HAP-1 (cell line): ENCODE measurements at regions not wholly inside any gene's neighbourhood (a gene's known extent, or its start where the extent isn't known, plus 50 kb on each side); places are given as distances from the start of the nearest gene placed in this dataset.
"Not testable (repeated sequence)": the region's sequence is repeated elsewhere in the genome, so short reads cannot be mapped to it uniquely, and the experiment has no call there.

Experiments
- DNase-seq, 2 experiments: peaks; one replicate each; pipeline ENCODE4 v3.0.0-alpha.2; 2016 to 2020; ENCODE audit warnings: low spot score in 2 of 2
- H3K27me3 ChIP-seq: fragments of 250-450 bp; sonication (Bioruptor Pico); 2 replicates; pipeline ENCODE4 v1.5.1; 2020; ENCODE audit warnings: low read depth, mild to moderate bottlenecking, moderate library complexity
- H3K36me3 ChIP-seq: fragments of 250-450 bp; sonication (Bioruptor Pico); replicated peaks from 2 replicates; pipeline ENCODE4 v1.5.1; 2020; ENCODE audit warnings: mild to moderate bottlenecking
- H3K4me1 ChIP-seq: fragments of 250-450 bp; sonication (Bioruptor Pico); 2 replicates; pipeline ENCODE4 v1.5.1; 2020; ENCODE audit warnings: mild to moderate bottlenecking
- H3K4me3 ChIP-seq: fragments of 250-450 bp; sonication (Bioruptor Pico); 2 replicates; pipeline ENCODE4 v1.5.1; 2020; ENCODE audit warnings: mild to moderate bottlenecking, moderate library complexity
- H3K9me3 ChIP-seq: fragments of 250-450 bp; sonication (Bioruptor Pico); 2 replicates; pipeline ENCODE4 v1.5.1; 2020; ENCODE audit warnings: mild to moderate bottlenecking, moderate library complexity
- in situ Hi-C: fragments of 300-500 bp; cut with MboI; formaldehyde crosslinking; loops from 3 replicates; pipeline ENCODE4 v1.14.3; 2020; ENCODE audit warnings: low sequenced_read_pairs, inconsistent platforms, mixed read lengths

DNA sequence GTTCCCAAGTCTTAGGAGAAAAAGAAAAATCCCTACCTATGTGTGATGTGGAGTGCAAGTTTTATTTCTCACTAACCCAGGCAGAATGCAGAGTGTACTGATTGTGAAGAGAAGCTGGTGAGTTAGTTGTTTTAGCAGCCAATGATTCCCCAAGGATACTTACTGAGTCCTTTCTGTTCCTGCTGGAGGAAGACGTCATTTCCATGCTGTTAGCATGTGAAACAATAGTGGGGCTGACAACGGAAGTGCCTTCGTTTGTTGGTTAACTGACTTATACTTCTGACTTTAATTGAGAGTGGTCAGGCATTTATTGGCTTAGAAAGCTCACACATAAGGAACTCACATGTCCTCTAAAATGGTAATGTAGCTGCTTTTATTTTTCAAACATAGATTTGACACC lies 180.6 kb downstream of the MC4R start:
- Histone ChIP-seq H3K36me3 (no peaks in the 10 kb centered on the region), H3K4me3 (no peak overlapping the region), H3K27me3 (no peaks in the 10 kb centered on the region), H3K4me1 (no peaks in the 10 kb centered on the region), H3K9me3 (no peaks in the 10 kb centered on the region)
- no peak for DNase-seq
- in situ Hi-C loops, result no loop called here

DNA sequence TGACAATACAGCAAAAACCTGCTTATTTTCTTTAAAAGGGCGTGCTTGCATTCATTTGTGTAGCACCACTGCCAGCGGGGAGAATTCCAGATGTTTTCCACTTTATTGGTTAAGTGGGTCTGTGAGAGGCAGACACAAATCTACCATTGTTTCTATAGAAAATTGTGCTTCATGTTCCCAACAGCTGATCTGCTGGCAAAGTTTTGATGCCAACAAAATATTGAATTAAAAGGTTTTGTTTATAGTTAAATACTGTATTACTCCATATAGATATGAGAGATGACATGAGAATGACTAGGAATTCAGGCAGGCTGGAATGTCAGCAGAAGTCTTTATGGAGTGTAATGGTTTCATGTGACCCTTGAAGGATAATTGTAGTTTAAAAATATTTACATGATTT lies 182.7 kb downstream of the MC4R start:
- Histone ChIP-seq H3K4me3 (no peak overlapping the region), H3K27me3 (no peaks in the 10 kb centered on the region), H3K4me1 (no peaks in the 10 kb centered on the region), H3K36me3 (no peaks in the 10 kb centered on the region), H3K9me3 (no peaks in the 10 kb centered on the region)
- DNase-seq, result no peak
- in situ Hi-C loops, result no loop called here

DNA sequence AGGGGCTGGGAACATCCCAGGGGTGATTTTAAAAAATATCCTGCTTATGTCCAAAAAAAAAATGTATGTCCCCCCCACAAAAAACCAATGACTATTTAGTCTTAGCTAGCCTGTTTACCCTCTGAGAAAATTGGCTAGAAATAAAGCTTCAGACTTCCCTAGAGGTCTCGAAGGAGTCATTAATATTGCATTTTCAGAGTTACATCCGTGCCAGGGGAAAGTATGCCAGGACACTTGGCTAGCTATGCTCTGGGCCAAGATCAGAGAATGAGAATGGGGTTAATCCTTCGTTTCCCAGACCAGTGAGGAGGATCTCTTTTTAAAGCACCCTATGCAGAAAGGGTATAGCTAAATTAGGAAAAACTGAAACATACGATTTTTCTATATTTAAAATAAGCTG lies 183.6 kb downstream of the MC4R start:
- H3K9me3 ChIP-seq, result no peaks in the 10 kb centered on the region
- H3K27me3 ChIP-seq, result no peaks in the 10 kb centered on the region
- no peak overlapping the region for H3K4me3 ChIP-seq
- H3K4me1 ChIP-seq, result no peaks in the 10 kb centered on the region
- no peaks in the 10 kb centered on the region for H3K36me3 ChIP-seq
- no peak for DNase-seq
- in situ Hi-C loops, result no loop called here

DNA sequence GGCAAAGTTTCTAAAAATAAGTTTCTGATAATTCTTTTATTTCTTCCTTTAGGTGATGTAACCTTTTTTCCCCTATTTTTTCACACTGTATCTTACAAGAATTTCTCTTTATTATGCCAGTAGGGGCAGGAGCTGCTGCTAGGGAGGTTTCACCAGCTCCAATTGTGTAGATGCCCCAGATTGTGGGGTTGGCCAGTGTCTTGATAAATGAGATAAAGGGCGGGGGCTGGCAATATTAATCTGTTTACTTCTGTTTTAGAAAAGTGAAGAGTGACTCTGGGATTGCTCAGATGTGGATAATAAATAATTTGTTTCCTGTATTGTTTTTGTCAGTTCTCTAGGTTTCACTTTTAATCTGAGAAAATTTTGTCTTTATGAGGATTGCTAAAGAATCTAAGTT lies 190.4 kb downstream of the MC4R start:
- Histone ChIP-seq H3K4me1 (no peaks in the 10 kb centered on the region), H3K36me3 (no peaks in the 10 kb centered on the region), H3K9me3 (no peaks in the 10 kb centered on the region), H3K27me3 (no peaks in the 10 kb centered on the region), H3K4me3 (no peak overlapping the region)
- in situ Hi-C loops, result no loop called here
- DNase-seq, result no peak

DNA sequence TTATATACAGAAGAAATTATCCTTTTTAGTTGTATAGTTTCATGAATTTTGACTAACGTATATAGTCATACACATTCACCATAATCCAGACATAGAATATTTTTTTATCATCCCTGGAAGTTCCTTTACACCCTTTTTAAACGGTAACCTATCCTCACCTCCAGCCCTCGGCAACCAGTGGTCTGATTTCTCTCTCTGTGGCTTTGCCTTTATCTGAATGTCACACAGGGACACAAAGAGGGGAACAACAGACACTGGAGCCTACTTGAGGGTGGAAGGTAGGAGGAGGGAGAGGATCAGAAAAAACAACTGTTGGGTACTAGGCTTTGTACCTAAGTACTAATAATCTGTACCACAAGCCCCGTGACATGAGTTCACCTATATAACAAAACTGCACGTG lies 191.9 kb downstream of the MC4R start:
- H3K4me3 ChIP-seq, result no peak overlapping the region
- H3K36me3 ChIP-seq, result no peaks in the 10 kb centered on the region
- H3K27me3 ChIP-seq, result no peaks in the 10 kb centered on the region
- DNase-seq, result no peak
- no peaks in the 10 kb centered on the region; the same call in 1 of the 2 replicates for H3K4me1 ChIP-seq
- in situ Hi-C loops, result no loop called here
- H3K9me3 ChIP-seq, result no peaks in the 10 kb centered on the region

DNA sequence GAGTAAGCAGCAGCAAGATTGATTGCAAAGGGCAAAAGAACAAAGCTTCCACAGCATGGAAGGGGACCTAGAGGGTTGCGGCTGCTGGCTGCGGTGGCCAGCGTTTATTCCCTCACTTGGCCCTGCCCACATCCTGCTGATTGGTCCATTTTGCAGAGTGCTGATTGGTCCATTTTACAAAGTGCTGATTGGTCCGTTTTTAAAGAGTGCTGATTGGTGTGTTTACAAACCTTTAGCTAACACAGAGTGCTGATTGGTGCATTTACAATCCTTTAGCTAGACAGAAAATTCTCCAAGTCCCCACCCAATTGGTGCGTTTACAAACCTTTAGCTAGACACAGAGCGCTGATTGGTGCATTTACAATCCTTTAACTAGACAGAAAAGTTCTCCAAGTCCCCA lies 194.4 kb downstream of the MC4R start:
- in situ Hi-C loops, H3K4me3 ChIP-seq, DNase-seq, H3K4me1 ChIP-seq, H3K9me3 ChIP-seq, H3K27me3 ChIP-seq, H3K36me3 ChIP-seq: not testable (repeated sequence)

DNA sequence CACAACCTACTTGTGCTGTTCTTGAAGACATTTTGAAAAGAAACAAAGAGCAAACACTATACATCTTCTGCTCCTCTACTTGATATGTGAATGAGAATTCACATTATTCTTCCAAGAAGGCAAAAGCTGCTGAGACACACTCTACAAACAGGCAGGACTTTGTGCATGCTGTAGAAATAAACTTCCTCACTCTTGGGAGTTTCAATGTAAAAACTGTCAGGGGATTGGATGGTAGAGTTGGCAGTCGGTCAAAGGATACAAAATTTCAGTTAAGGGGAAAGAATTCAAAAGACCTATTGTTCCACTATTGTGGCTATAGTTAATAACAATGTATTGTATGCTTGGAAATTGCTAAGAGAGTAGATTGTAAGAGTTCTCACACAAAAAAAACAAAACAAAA lies 196.3 kb downstream of the MC4R start:
- H3K36me3 ChIP-seq, result no peaks in the 10 kb centered on the region
- no peaks in the 10 kb centered on the region; the same call in 1 of the 2 replicates for H3K4me1 ChIP-seq
- DNase-seq, result peak; percentile 7 to 21
- no peaks in the 10 kb centered on the region for H3K27me3 ChIP-seq
- H3K9me3 ChIP-seq, result no peaks in the 10 kb centered on the region
- no peak overlapping the region for H3K4me3 ChIP-seq
- in situ Hi-C loops, result no loop called here

DNA sequence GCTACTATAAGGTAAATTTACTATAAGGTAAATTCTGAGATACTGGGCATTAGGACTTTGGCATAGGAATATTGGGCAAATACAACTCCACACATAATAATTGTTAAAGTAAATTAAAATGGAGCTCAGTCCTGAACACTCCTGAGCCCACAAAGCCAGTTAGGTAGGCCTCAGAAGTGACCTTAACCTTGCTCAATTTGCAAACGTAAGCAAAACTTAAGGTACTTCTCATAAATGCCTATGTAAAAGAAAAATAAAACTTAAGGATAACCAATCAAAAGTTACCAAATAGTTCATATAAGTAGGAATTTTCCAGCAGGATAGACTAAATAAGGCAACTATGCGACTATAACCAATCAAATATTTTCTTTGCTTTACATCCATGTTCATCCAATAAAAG lies 197.7 kb downstream of the MC4R start:
- in situ Hi-C loops, result no loop called here
- Histone ChIP-seq H3K9me3 (no peaks in the 10 kb centered on the region), H3K4me1 (no peaks in the 10 kb centered on the region; the same call in 1 of the 2 replicates), H3K36me3 (no peaks in the 10 kb centered on the region), H3K27me3 (no peaks in the 10 kb centered on the region), H3K4me3 (no peak overlapping the region)
- no peak for DNase-seq

DNA sequence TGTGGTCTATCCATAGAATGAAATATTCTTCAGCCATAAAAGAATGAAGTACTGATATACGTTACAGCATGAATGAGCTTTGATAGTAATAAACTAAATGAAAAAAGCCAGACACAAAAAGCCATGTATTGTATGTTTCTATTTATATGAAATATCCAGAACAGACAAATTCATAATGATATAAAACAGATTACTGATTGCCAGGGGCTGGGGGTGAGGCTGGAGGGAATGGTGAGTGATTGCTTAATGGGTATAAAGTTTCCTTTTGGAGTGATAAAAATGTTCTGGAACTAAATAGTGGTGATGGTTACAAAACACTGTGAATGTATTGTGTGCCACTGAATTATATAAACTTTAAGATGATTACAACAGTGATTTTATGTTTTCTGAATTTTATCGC lies 200.5 kb downstream of the MC4R start:
- H3K9me3 ChIP-seq, result no peaks in the 10 kb centered on the region
- H3K36me3 ChIP-seq, result no peaks in the 10 kb centered on the region
- no peaks in the 10 kb centered on the region for H3K27me3 ChIP-seq
- no peak overlapping the region for H3K4me3 ChIP-seq
- no peaks in the 10 kb centered on the region; the same call in 1 of the 2 replicates for H3K4me1 ChIP-seq
- DNase-seq, result no peak
- in situ Hi-C loops, result no loop called here

DNA sequence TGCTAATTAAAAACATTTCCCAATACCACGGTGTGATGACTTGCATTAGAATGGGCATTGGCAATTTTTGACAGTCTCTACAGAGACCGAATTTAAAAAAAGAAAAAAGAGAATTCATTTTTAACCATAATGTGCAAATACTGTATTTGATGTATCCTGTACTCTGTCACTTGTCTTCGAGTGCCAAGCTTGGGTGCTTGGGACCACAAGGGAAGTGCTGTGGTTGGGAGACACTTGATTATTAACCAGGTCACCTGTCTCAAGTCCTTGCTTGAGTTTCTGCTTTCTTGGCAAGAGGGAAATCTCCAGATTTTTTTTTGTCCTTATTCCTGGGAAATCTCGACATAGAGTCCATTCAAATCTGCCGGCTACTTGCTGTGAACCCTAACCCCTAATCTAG lies 209.0 kb downstream of the MC4R start:
- in situ Hi-C loops, result no loop called here

DNA sequence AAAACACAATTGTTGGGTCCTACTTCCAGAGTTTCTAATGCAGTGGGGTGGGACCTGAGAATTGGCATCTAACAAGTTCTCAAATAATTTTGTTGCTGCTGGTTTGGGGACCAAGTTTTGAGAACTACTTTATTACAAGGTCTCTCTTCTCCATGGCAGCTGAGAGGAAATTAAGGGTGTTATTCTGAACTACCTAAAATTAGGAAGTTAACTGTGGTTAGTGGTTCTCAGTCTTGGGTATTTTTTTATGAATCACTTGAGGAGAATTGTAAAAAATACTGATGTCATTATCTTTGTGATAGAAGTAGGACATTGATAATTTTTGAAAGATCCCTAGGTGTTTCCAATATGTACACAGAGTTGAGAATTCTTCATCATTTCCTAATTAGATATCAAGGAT lies 210.2 kb downstream of the MC4R start:
- Histone ChIP-seq H3K27me3 (no peaks in the 10 kb centered on the region), H3K4me3 (no peak overlapping the region), H3K4me1 (no peaks in the 10 kb centered on the region), H3K36me3 (no peaks in the 10 kb centered on the region), H3K9me3 (no peaks in the 10 kb centered on the region)
- in situ Hi-C loops, result no loop called here
- DNase-seq, result no peak

More for the DNA sequence above, 209.0 kb downstream of the MC4R start:
- Histone ChIP-seq H3K36me3 (no peaks in the 10 kb centered on the region), H3K9me3 (no peaks in the 10 kb centered on the region), H3K27me3 (no peaks in the 10 kb centered on the region), H3K4me1 (no peaks in the 10 kb centered on the region), H3K4me3 (no peak overlapping the region)
- no peak for DNase-seq

DNA sequence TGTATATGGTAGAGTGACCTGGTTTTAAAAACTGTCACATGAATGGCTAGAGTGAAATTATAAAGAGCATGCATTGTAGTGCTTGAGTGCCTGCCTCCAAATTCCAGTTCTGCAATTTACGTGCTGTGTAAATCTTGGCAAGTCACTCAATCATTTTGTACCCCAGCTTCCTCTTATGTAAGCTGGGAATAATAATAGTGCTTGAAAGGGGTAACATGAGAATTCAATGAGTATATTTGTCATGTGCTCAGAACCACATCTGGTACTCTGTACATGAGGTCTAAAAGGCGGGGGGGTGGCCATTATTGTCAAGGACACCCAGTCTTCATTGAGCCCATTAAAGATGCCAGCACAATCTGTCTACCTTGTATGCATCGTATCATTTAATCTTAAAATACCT lies 214.8 kb downstream of the MC4R start:
- H3K36me3 ChIP-seq, result no peaks in the 10 kb centered on the region
- H3K4me1 ChIP-seq, result no peaks in the 10 kb centered on the region
- no peaks in the 10 kb centered on the region for H3K27me3 ChIP-seq
- in situ Hi-C loops, result no loop called here
- H3K9me3 ChIP-seq, result no peaks in the 10 kb centered on the region
- DNase-seq, result no peak
- H3K4me3 ChIP-seq, result no peak overlapping the region

DNA sequence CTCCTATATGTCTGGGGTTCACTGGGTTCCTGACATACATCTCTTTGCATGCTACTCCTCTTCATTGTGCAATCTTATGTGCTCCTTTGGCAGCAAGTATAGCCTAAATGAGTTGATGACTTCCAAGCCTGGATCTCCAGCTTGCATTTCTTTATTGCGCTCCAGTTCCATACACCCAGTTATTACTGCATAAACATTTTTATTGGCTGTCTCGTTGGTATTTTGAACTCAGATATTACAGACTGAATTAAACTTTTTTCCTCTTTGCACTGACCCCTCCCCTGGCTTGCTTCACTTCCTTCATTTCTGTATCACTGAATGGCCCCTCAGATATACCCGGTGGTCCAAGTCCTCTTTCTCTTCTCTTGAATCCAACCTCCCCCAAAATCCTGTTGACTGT lies 219.2 kb downstream of the MC4R start:
- no peaks in the 10 kb centered on the region for H3K4me1 ChIP-seq
- no peaks in the 10 kb centered on the region for H3K36me3 ChIP-seq
- in situ Hi-C loops, result no loop called here
- DNase-seq, result no peak
- H3K27me3 ChIP-seq, result no peaks in the 10 kb centered on the region
- H3K4me3 ChIP-seq, result no peak overlapping the region
- H3K9me3 ChIP-seq, result no peaks in the 10 kb centered on the region

DNA sequence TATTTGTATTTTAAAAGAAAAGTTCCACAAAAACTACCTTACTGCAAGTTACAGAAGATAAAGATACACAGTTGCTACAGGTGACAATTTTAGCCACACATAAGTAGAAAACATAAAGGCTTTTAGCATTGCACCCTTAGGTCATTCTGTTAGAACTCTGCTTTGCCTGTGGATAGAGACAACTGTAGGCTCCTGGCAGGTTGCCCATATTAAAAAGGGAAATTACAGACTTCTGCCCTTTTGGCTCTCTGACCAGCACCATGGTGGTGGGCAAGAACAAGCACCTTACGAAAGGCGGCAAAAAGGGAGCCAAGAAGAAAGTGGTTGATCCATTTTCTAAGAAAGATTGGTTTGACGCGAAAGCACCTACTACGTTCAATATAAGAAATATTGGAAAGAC lies 223.3 kb downstream of the MC4R start:
- H3K27me3 ChIP-seq, result no peaks in the 10 kb centered on the region
- no peaks in the 10 kb centered on the region for H3K36me3 ChIP-seq
- no peaks in the 10 kb centered on the region for H3K4me1 ChIP-seq
- no peaks in the 10 kb centered on the region for H3K9me3 ChIP-seq
- no peak overlapping the region for H3K4me3 ChIP-seq
- DNase-seq, result no peak
- in situ Hi-C loops, result no loop called here

DNA sequence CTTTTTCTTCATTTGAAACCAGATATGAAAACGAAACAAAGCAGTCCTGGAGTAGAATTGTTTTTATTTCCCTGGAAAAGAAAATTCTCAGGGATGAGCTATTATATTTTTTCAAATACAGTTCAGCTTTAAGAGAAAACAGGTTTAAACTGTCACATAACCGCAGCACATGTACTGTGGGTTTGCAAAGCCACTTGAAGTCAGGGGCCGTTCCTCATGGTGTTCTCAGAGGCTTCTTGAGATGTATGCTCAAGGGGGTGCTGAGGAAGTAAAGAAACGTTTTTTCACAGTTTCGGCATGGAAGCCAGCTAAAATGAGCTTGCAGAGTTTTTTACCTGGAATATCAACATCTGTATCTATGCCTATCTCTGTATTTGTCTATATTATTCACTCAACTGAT lies 225.3 kb downstream of the MC4R start:
- no peaks in the 10 kb centered on the region for H3K36me3 ChIP-seq
- DNase-seq, result no peak
- H3K27me3 ChIP-seq, result no peaks in the 10 kb centered on the region
- in situ Hi-C loops, result no loop called here
- no peaks in the 10 kb centered on the region for H3K9me3 ChIP-seq
- H3K4me1 ChIP-seq, result no peaks in the 10 kb centered on the region
- no peak overlapping the region for H3K4me3 ChIP-seq
